Caco-2 (cell line): ENCODE measurements at regions not wholly inside any gene's neighbourhood (a gene's known extent, or its start where the extent isn't known, plus 50 kb on each side); places are given as distances from the start of the nearest gene placed in this dataset.

Experiments used
- BruUV-seq: library from RNA; stranded (reverse); fragments of 400-500 nt; replicated peaks from 2 replicates; lab custom pipeline; 2021; lab: Mats Ljungman, UMichigan
- CTCF ChIA-PET: fragments of 300-600 bp; sonication (Branson Sonifier 250); formaldehyde crosslinking; loops from one replicate; lab custom pipeline; 2022; ENCODE audit warnings: antibody characterized with exemption; lab: Charles Lee
- POLR2A ChIA-PET: fragments of 300-600 bp; sonication (Branson Sonifier 250); formaldehyde crosslinking; loops from one replicate; lab custom pipeline; 2022; ENCODE audit warnings: antibody characterized with exemption; lab: Charles Lee
- DNase-seq, 2 experiments: peaks; one replicate each; pipeline versions ENCODE4 v3.0.0 to v3.0.0-alpha.2; 2020 to 2022
- H3K27me3 ChIP-seq: replicated peaks from 2 replicates; pipeline ENCODE4 v1.6.0; 2011; ENCODE audit warnings: low read length; ENCODE audit not compliant: control insufficient read depth, insufficient read depth
- H3K36me3 ChIP-seq: 2 replicates; pipeline ENCODE4 v1.5.1; 2011; ENCODE audit warnings: low read length; ENCODE audit not compliant: control insufficient read depth, insufficient read depth
- H3K4me1 ChIP-seq: fragments of 250-450 bp; sonication (Bioruptor Pico); 2 replicates; pipeline ENCODE4 v1.5.1; 2020; ENCODE audit warnings: mild to moderate bottlenecking
- H3K4me3 ChIP-seq: 2 replicates; pipeline ENCODE4 v1.5.1; 2011; ENCODE audit warnings: low read depth, mild to moderate bottlenecking, control low read depth, low read length
- H3K9me3 ChIP-seq: fragments of 250-450 bp; sonication (Bioruptor Pico); 2 replicates; pipeline ENCODE4 v1.5.1; 2020; ENCODE audit warnings: mild to moderate bottlenecking, moderate library complexity
- H3K27ac Mint-ChIP-seq: one replicate; pipeline ENCODE4 v1.8.0; 2022; ENCODE audit warnings: mixed read lengths; ENCODE audit not compliant: unreplicated experiment
- H3K27me3 Mint-ChIP-seq: one replicate; pipeline ENCODE4 v1.8.0; 2022; ENCODE audit warnings: mixed read lengths; ENCODE audit not compliant: insufficient read depth, unreplicated experiment
- H3K36me3 Mint-ChIP-seq: one replicate; pipeline ENCODE4 v1.8.0; 2022; ENCODE audit warnings: mild to moderate bottlenecking, mixed read lengths; ENCODE audit not compliant: insufficient read depth, unreplicated experiment
- H3K4me1 Mint-ChIP-seq: one replicate; pipeline ENCODE4 v1.8.0; 2022; ENCODE audit warnings: low read depth, mixed read lengths; ENCODE audit not compliant: unreplicated experiment
- H3K4me3 Mint-ChIP-seq: one replicate; pipeline ENCODE4 v1.8.0; 2022; ENCODE audit warnings: mild to moderate bottlenecking, moderate library complexity, mixed read lengths; ENCODE audit not compliant: unreplicated experiment
- H3K9me3 Mint-ChIP-seq: one replicate; pipeline ENCODE4 v1.8.0; 2022; ENCODE audit warnings: mixed read lengths; ENCODE audit not compliant: unreplicated experiment
- intact Hi-C: fragments of 100-400 bp; cut with micrococcal nuclease; formaldehyde crosslinking; loops from one replicate; pipeline ENCODE4 v1.10.0; 2022; ENCODE audit not compliant: unreplicated experiment
- TF ChIP-seq, protein P1 (sequence below), 2 experiments: fragments of 200-600 bp in 1 of 2; IDR thresholded peaks; 1 replicate in 1 of 2; 2 replicates in 1 of 2; pipeline versions ENCODE4 v1.5.1 to v1.8.0; 2011 to 2022; ENCODE audit warnings: antibody characterized with exemption in 1 of 2, control low read depth in 1 of 2, inconsistent platforms in 1 of 2, low read depth in 1 of 2, low read length in 1 of 2, mild to moderate bottlenecking in 1 of 2, moderate library complexity in 1 of 2; ENCODE audit not compliant: insufficient read depth in 1 of 2, severe bottlenecking in 1 of 2, unreplicated experiment in 1 of 2

DNA sequence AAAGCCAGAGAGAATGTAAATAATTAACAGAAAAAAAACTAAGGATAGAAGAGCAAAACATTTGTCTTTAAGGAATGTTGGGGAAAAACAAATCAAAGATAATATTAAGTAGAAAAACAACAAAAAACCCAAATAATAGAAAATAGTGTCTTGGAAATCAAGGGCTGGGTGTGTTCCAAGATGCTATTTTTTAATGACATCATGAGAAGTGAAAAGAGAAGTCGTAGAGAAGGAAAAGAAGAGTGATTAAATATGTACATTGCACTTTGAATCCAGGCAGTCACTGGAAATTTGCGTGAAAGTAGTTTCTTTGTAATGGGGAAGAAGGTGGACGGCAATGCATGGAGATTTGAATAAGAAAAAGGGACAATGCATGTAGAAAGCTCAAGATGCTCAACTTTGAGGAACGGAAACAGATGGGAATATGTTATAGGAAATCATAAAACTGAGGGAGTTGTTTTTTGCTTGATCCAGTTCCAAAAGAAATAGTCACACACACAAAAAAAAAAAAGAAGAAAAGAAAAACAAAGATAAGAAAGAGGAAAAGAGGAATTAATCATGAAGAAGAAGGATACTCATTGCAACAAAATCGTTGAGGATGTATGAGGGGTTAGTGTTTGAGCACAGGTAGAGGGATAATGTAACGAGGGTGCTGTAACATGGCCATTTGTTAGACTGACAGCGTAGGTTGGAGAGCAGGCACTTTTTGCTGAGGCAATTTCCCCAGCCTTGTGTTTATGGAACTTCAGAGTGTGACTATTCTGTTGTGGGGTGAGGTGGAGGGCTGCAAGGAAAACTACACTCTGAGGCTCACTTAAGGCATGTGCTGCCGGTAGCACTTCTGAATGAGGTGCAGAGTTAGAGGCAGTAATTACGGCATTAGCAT is 184.1 kb downstream of the CALCRL start:
- intact Hi-C loops, result no loop called here
- no peaks in the 10 kb centered on the region for H3K9me3 ChIP-seq
- H3K4me3 ChIP-seq, result no peak overlapping the region
- Mint-ChIP-seq H3K27me3 (peaks cover 4% of the 10 kb centered on the region), H3K4me1 (no peaks in the 10 kb centered on the region), H3K4me3 (no peak overlapping the region), H3K36me3 (no peaks in the 10 kb centered on the region), H3K27ac (no peak overlapping the region), H3K9me3 (no peaks in the 10 kb centered on the region)
- CTCF ChIA-PET, result no interaction called here
- H3K36me3 ChIP-seq, result no peaks in the 10 kb centered on the region
- POLR2A ChIA-PET, result no interaction called here
- TF ChIP-seq, protein P1, sequence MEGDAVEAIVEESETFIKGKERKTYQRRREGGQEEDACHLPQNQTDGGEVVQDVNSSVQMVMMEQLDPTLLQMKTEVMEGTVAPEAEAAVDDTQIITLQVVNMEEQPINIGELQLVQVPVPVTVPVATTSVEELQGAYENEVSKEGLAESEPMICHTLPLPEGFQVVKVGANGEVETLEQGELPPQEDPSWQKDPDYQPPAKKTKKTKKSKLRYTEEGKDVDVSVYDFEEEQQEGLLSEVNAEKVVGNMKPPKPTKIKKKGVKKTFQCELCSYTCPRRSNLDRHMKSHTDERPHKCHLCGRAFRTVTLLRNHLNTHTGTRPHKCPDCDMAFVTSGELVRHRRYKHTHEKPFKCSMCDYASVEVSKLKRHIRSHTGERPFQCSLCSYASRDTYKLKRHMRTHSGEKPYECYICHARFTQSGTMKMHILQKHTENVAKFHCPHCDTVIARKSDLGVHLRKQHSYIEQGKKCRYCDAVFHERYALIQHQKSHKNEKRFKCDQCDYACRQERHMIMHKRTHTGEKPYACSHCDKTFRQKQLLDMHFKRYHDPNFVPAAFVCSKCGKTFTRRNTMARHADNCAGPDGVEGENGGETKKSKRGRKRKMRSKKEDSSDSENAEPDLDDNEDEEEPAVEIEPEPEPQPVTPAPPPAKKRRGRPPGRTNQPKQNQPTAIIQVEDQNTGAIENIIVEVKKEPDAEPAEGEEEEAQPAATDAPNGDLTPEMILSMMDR (IDR thresholded peaks at IDR 0.05; ENCODE audit: insufficient read depth in 1 of 2, low read depth in 1 of 2, low read length in 1 of 2, severe bottlenecking in 1 of 2, unreplicated experiment in 1 of 2), result no peak
- H3K4me1 ChIP-seq, result no peaks in the 10 kb centered on the region
- BruUV-seq, result no TSS peak
- no peak for DNase-seq
- H3K27me3 ChIP-seq, result no peaks in the 10 kb centered on the region

GRCh38 chr2:187261705-187262104 is 186.3 kb downstream of the CALCRL start:
- ChIA-PET CTCF (interaction anchor here (0.6 kb wide), 1 partner anchor 15 kb away, joined by 3 read pairs; no protein-coding TSS in a partner anchor), POLR2A (no interaction called here)
- no peak for DNase-seq
- no peaks in the 10 kb centered on the region for H3K9me3 Mint-ChIP-seq
- Histone ChIP-seq H3K36me3 (no peaks in the 10 kb centered on the region), H3K4me3 (no peak overlapping the region), H3K4me1 (no peaks in the 10 kb centered on the region), H3K9me3 (no peaks in the 10 kb centered on the region), H3K27me3 (no peaks in the 10 kb centered on the region)
- BruUV-seq, result no TSS peak
- no peaks in the 10 kb centered on the region for H3K4me1 Mint-ChIP-seq
- no peak overlapping the region for H3K27ac Mint-ChIP-seq
- intact Hi-C loops, result no loop called here
- H3K36me3 Mint-ChIP-seq, result no peaks in the 10 kb centered on the region
- peaks cover 7% of the 10 kb centered on the region for H3K27me3 Mint-ChIP-seq
- no peak overlapping the region for H3K4me3 Mint-ChIP-seq
- TF ChIP-seq, protein P1 (IDR thresholded peaks at IDR 0.05; ENCODE audit: insufficient read depth in 1 of 2, low read depth in 1 of 2, low read length in 1 of 2, severe bottlenecking in 1 of 2, unreplicated experiment in 1 of 2), result no peak

DNA sequence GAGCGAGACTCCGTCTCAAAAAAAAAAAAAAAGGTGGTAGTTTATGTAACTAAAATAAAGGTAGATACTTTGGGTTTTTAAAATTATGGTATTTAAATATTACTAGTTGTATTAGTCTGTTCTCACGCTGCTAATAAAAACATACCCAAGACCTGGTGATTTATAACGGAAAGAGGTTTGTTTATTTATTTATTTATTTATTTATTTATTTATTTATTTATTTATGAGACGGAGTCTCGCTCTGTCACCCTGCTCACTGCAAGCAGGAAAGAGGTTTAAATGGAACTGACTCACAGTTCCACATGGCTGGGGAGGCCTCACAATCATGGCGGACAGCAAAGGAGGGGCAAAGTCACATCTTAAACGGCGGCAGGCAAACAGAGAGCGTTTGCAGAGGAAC is 196.0 kb downstream of the CALCRL start:
- intact Hi-C loops, result no loop called here
- Histone ChIP-seq H3K9me3 (no peaks in the 10 kb centered on the region), H3K27me3 (no peaks in the 10 kb centered on the region), H3K4me3 (no peak overlapping the region), H3K4me1 (no peaks in the 10 kb centered on the region), H3K36me3 (no peaks in the 10 kb centered on the region)
- POLR2A ChIA-PET, result no interaction called here
- no TSS peak for BruUV-seq
- no peaks in the 10 kb centered on the region for H3K4me1 Mint-ChIP-seq
- H3K36me3 Mint-ChIP-seq, result no peaks in the 10 kb centered on the region
- no peaks in the 10 kb centered on the region for H3K9me3 Mint-ChIP-seq
- CTCF ChIA-PET, result no interaction called here
- no peak for DNase-seq
- TF ChIP-seq, protein P1 (IDR thresholded peaks at IDR 0.05; ENCODE audit: insufficient read depth in 1 of 2, low read depth in 1 of 2, low read length in 1 of 2, severe bottlenecking in 1 of 2, unreplicated experiment in 1 of 2), result no peak
- no peak overlapping the region for H3K4me3 Mint-ChIP-seq
- peaks cover under 1% of the 10 kb centered on the region for H3K27me3 Mint-ChIP-seq
- H3K27ac Mint-ChIP-seq, result no peak overlapping the region
